Choroid plexus epithelial cell (primary cell): ENCODE measurements at regions not wholly inside any gene's neighbourhood (a gene's known extent, or its start where the extent isn't known, plus 50 kb on each side); places are given as distances from the start of the nearest gene placed in this dataset.

Source experiments
- DNase-seq: peaks from one replicate; pipeline ENCODE4 v3.0.0-alpha.2; 2010; ENCODE audit warnings: low read depth
- H3K4me3 ChIP-seq: 2 replicates; pipeline ENCODE4 v1.5.1; 2011; ENCODE audit warnings: low read depth, mild to moderate bottlenecking, control low read depth, low read length, moderate library complexity
- CTCF ChIP-seq: conservative IDR thresholded peaks from 2 replicates; pipeline ENCODE4 v1.5.1; 2011; ENCODE audit warnings: low read depth, mild to moderate bottlenecking, control low read depth, inconsistent platforms, low read length, moderate library complexity

- H3K4me3 ChIP-seq, result no peak overlapping the region
- no peak for TF ChIP-seq CTCF
- no peak for DNase-seq
These were observed 551.2 kb downstream of the EFNB2 start for GRCh38 chr13:105984236-105984635.

GRCh38 chr13:105982219-105982930 lies 553.1 kb downstream of the EFNB2 start:
- TF ChIP-seq CTCF, result peak; percentile 10
- no peak overlapping the region for H3K4me3 ChIP-seq
- no peak for DNase-seq

GRCh38 chr13:105979131-105980011 lies 556.1 kb downstream of the EFNB2 start:
- peak; percentile 34 for DNase-seq
- no peak overlapping the region for H3K4me3 ChIP-seq
- no peak for TF ChIP-seq CTCF

GRCh38 chr13:105974380-105974779 lies 561.1 kb downstream of the EFNB2 start:
- no peak for DNase-seq
- no peak overlapping the region for H3K4me3 ChIP-seq
- TF ChIP-seq CTCF, result no peak

GRCh38 chr13:105972811-105973590 lies 562.5 kb downstream of the EFNB2 start:
- TF ChIP-seq CTCF, result no peak
- no peak overlapping the region for H3K4me3 ChIP-seq
- DNase-seq, result no peak

- no peak overlapping the region for H3K4me3 ChIP-seq
- no peak for TF ChIP-seq CTCF
- DNase-seq, result no peak
These were observed 563.1 kb downstream of the EFNB2 start for GRCh38 chr13:105972306-105972721.
